ENCODE measurements at regions not wholly inside any gene's neighbourhood (a gene's known extent, or its start where the extent isn't known, plus 50 kb on each side); places are given as distances from the start of the nearest gene placed in this dataset.

DNA sequence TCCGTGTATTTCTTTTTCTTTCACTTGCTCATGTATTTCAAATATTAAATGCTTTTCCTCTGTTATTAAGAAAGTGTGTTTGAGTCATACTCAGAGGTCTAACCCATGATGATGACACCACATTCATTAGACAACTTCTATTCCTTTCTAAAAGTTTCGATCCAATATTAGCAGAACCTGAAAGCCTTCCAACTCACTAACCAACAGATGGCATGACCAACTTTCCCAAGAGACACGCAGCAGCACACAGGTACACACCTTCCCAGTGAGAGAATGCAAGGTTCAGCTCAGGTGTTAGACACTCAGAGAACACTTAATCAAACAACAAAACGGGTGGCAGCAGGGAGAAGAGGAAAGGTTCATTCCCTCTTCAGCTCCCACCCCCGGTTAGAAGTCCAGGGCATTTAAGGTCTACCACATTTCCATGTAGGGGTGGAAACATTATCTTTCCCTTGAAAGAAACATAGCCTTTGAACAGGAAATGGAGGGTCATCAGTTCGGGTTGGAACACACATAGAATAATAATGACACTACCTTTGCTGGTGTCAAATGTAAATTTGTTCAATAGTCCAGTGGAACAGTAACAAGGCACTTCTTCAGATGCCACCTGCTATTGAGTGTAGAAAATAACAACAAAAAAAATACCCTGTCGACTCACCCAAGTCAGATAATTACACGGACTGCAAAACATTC is 404.2 kb downstream of the COG6 start:
- in situ Hi-C loops (cut with HindIII; ENCODE audit: low sequenced_read_pairs) = no loop called here

DNA sequence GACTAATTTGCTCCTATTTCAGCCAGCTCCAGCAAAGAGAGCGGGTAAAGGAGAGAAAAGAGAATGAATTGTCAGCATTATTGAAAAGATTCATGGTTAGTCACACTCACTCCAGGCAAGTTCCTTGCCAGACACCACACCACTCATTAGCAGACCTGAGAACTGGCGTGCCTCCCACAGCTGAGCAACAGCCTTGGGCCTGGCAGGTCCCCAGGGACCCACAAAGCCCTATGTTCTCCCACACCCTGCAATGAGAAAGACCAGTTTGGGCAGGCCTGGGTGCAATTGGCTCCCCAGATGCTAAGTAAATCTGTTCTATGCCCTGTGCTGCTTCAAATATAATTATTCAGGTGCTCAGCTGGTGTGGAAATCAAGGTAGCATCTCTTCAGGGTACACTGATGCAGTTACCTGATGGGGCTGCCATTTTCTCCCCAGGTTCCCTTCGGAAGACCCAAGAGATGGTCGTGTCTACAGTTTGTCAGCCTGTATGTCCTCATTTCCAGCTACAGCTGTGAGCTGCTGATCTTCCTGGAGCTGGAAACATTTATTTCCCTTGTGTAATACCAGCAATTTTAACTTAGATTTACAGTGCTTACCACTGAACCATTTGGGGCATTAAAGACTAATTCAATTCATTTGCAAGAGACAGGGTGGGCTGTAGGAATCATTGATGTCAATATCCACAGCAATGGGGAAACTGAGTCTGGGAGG is 405.0 kb downstream of the COG6 start:
- DNase-seq (ENCODE audit: low spot score) = no peak
- in situ Hi-C loops (cut with HindIII; ENCODE audit: low sequenced_read_pairs) = no loop called here

More for the DNA sequence above, 404.2 kb downstream of the COG6 start:
- no peak for DNase-seq (ENCODE audit: low spot score)

DNA sequence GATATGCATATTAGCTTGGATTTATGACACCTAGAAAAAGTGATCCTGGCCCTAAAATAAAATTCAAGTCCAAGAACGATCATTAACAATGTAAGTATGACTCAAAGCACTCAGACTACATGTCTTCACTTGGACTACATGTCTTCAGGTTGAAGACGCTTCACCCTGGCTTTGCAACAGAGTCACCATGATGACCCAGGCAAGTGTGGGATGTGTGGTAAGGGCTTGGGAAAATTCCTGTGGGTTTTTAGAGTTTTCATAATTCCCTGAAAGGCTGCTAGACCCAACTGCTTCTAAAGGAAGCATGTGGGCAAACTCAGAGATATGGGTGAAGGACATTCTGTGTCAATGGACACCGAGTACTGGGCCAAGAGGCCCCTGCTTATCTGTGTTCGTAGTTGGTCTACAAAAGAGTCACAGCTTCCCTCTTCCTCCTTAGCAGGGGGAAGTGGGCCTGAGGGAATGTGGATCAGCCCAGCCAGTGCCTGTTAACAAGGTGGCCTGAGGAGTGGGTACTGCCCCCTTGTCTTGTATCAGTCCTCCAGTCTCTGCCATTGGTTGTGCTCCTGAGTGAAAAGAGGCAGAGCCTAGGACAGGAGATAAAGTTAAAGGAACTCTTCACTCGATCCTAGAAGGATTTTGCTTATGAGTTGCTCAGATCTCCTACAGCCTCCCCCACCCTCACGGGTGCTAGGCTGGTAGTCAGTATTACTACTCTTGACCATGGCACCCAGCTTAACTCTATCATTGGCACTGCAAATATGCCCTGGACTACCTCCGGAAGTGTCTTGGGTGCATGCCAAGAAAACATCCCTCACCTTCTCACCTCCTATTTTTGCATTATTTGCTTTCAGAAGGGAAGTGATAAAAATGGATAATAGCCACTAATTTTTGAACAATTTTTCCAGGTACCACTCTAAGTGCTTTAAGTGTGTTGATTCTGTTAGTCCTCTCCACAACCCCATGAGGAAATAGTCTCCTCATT is 406.3 kb downstream of the COG6 start:
- in situ Hi-C loops (cut with HindIII; ENCODE audit: low sequenced_read_pairs) = no loop called here
- DNase-seq (ENCODE audit: low spot score) = no peak

DNA sequence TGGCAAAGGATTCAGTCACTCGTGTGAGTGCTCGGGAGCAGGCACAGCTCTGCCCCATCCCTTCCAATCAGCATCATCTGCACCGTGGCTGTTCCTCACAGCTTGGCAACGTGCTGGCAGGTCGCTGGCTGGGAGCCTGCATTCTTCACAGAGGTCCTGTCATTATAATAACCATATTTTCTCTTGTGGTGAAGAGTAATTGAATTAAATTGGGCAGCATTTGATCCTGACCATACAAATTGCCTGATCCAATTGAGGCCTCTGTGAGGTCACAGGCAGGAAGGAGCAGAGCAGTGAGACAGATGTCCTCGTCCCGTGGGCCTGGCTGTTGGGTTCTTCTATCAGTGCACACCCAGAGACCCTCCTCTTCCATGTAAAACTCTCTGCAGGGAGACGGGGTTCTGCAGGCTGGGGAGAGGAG is 407.8 kb downstream of the COG6 start:
- in situ Hi-C loops (cut with HindIII; ENCODE audit: low sequenced_read_pairs) = no loop called here
- DNase-seq (ENCODE audit: low spot score) = peak; percentile 15

DNA sequence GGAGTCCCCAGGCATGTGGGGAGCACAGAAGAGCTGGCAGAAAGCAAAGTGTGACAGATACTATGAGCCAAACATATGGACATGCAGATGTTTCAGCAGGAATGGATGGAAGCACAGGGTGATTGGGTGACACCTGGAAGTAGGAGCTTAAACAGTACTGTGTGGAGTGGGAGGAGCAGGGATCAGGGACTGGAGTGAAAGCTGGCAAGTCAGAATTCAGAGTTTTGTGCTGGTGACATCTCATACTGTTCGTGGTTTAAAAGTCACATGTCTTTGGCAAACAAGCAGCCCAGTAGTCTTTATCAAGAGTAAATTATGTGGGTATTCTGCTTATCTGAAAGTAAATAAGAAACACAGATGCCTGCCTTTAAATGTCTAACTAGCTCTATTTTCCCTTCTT is 408.2 kb downstream of the COG6 start:
- no peak for DNase-seq (ENCODE audit: low spot score)
- in situ Hi-C loops (cut with HindIII; ENCODE audit: low sequenced_read_pairs) = no loop called here

DNA sequence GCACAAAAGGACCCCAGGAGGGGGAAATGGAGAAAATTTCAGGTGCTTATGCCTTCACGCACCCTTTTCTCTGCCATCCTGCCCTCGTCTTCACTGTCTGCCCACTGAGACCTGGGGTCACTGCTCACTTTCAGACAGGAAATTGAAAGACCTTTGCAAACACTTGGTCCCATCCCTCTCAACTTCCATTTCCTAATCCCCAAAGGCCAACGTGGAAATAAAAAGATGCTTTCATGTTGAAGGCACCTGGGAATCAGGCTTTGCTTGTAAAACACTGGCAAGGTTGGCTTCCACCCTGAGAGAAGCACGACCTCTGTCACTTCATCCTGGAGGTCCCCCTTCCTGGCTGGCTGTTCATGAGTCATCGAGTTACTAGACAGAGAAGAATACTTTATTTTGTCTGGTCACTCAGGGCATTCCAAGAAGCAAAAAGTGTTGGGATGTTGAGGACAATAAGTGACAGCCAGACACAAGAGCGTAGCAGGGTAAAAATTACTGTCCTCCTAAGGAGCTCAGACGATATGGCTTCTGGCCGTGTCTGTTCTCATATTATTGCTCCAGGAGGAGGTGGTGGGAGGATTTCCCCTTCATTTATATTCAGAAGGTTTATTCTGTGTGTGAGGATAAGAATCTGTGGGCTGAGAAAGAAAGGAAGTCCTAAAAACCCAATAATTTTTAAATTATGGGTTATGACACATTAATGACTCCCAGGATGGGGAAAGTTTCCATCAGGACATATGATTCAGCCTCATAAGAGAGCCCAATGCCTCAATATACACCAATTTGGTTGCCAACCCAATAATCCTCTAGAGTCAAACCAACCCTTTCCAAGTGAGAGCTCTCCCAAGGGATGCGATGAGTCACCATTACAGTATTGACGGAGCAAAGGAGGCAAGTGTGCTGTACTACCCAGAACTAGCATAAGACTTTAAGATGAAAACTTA is 409.0 kb downstream of the COG6 start:
- DNase-seq (ENCODE audit: low spot score) = no peak
- in situ Hi-C loops (cut with HindIII; ENCODE audit: low sequenced_read_pairs) = no loop called here

DNA sequence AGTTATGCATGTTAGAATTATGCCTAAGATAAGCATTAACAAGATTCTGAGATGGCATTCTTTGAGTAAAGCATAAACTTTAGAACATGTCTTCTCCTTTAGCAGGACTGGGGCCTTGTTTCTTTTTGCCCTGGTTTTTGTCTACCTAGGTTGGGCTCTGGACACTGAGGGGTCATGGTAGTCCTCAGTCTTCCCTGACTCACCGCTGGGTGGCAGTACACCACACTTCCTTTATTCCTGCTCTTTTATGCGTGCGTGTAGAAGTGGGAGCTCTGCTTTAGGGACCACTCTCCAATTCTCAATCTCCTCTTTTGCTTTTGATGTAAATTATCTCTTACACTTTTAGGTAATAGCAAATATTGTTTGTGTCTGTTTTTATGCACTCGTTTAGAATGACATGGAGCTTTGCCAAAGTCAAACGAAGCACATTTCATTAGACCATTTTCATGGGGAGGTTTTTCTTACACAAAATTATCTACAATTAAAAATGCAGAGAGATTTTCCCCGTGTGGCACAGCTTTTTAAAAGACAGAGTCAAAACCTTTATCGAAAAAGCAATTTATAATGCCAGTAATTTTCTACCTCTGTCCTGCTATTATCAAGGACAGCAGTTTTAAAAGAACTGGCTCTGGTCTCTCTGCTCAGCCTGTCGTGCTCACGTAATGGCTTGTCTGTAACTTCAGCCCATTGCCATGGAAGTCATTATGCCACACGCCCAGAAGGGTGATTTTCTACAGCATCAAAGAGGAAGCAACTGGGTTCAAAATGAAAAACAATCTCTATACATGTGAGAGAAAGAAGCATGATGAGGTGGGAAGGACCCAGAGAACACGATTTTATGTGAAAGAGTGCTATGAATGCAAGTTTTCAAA is 413.9 kb downstream of the COG6 start:
- DNase-seq (ENCODE audit: low spot score) = peak; percentile 45
- in situ Hi-C loops (cut with HindIII; ENCODE audit: low sequenced_read_pairs) = no loop called here

DNA sequence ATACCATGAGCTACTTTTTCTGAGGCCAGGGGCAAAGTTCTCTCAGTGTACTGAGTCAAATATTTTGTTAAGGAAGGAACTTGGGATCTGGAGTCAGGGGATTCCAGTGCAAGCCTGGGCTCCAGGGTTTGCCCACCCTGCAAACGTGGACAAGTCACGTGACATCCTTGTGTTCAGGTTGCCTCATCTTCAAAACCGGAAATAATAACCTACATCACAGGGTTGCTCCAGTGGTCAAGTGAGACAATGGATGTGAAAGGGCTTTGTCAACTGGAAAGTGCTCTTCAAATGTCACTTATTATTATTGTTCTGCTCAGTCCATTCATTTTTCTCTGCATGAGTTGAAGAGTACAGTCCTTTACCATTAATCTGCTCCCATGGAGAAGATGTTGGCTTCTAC is 414.9 kb downstream of the COG6 start:
- no peak for DNase-seq (ENCODE audit: low spot score)
- in situ Hi-C loops (cut with HindIII; ENCODE audit: low sequenced_read_pairs) = no loop called here

DNA sequence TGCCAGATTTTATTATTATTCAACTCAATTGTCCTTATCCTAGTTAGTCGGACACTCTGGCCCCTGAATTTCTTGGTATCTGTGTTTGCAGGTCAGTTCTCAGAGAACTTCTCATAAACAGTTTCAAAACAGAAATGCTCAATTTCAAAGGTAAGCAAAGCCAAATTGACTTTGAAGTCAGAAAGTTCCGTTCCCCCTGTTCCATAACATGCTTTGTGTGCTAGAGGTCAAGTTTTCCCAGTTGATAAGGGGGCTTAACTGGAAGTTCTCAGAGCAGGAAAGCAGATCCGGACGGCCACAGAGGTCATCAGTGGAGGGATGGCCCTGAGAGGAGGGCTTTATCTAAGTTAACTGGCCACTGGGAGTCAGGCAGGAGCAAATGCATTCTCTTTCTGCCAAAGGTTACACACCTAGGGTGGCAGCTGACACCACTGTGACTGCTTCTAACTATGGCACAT is 417.2 kb downstream of the COG6 start:
- in situ Hi-C loops (cut with HindIII; ENCODE audit: low sequenced_read_pairs) = no loop called here
- DNase-seq (ENCODE audit: low spot score) = no peak

DNA sequence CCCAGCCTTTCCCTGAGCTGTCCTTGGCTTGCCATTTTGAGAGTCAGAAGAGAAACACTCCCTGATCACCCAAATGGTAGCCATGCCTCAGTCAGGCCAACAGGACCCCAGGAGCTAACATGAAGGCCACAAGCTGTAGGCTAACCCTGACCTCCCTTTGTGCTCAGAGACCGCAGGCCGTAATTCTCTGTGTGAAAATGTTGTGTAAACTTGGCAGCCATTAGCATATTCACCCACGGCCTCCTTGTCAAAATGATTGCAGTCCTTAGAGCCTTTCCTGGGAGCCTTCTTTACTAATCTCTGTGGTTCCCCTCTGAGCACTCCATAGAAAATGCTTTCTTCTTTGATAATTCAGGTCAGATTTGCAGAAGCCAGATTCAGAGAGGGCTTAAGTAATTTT is 418.9 kb downstream of the COG6 start:
- no peak for DNase-seq (ENCODE audit: low spot score)
- in situ Hi-C loops (cut with HindIII; ENCODE audit: low sequenced_read_pairs) = no loop called here

DNA sequence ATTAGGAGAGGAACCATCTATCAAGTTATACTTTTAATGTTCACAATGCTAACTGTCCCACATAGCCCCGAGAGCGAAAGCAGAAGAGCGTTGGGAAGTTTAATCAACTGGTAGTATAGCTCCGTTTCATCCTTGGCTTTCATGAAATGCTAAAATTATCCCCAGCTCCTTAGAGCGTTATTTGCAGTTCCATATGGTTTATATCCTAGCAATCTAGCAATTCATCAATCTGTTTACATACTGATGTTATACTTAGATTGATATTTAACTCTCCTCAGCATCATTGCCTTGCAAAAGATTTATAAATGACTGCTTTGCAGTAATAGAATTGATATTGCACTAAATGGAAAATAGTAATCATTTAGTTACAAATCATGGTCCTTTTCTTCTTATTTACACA is 419.8 kb downstream of the COG6 start:
- in situ Hi-C loops (cut with HindIII; ENCODE audit: low sequenced_read_pairs) = no loop called here

DNA sequence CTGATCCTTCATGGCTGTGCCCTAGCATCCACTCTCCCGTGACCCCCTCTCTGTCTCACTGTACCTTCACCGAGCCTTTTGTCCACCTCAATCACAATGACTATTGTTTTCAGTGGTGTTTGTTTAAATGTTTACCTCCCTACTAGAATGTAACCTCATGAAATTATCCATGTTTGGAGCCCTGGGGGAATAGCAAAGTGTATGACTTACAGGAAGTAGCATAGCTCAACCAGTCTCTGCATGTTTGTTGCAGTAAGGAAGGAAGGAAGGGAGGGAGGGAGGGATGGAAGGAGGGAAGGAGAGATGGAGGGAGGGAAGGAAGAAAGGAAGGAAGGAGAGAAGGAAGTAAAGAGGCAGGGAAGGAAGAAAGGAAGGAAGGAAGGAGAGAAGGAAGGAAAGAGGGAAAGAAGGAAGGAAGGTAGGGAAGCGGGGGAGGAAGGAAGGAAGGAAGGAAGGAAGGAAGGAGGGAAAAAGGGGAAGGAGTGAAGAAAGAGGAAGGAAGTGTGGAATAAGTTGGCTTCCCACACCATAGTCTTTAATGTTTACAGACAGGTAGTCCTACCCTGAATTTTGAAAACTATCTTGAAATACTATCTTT is 421.4 kb downstream of the COG6 start:
- no peak for DNase-seq (ENCODE audit: low spot score)
- in situ Hi-C loops (cut with HindIII; ENCODE audit: low sequenced_read_pairs) = no loop called here

More for the DNA sequence above, 419.8 kb downstream of the COG6 start:
- no peak for DNase-seq (ENCODE audit: low spot score)

DNA sequence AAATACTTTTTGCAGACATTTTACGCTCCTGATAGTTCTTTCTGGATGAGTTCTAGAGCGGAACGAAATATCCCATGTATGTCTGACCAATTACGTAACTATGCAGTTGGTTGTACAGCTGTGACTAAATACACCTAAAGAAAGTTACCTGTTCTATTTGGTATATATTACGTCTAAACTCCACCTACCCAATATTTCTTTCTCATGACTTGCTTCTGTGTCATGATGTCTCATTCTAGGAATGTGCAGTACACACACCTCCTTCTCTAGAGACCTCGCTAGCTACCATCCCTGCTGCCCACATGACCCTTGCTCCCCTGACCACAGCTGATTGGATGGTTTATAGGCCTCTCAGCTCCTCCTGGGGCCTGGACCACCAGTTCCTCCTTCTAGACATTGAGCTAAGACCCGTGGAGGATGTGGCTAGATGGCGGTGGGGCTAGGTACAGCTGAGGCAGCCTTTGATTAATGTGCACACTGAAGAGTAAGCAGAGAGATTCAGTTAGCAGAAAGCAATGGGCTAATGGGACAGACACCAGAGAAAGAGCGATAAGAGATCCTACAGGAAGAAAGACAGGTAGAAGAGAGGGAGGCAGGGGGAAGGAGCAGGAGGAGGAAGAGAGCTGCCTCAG is 422.1 kb downstream of the COG6 start:
- in situ Hi-C loops (cut with HindIII; ENCODE audit: low sequenced_read_pairs) = no loop called here

DNA sequence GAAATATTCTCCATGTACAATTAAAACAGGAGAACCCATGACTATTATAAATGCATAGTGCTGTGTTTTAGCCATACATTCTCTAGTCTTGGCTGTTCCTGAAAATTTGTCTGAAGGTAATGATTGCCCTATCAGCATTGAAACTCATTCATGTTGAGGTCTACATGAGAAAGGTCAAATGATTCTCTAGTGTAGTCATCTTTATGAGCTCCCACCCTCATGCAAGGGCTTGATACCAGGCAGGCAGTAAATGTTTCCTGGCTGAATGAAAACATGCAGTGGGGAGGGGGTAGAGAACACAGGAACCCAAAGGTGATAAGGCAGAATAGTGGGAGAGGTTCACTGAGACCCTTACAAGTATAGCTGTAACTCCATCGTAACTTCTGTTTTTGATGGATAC is 424.3 kb downstream of the COG6 start:
- in situ Hi-C loops (cut with HindIII; ENCODE audit: low sequenced_read_pairs) = no loop called here
- DNase-seq (ENCODE audit: low spot score) = no peak

More for the DNA sequence above, 422.1 kb downstream of the COG6 start:
- DNase-seq (ENCODE audit: low spot score) = no peak

DNA sequence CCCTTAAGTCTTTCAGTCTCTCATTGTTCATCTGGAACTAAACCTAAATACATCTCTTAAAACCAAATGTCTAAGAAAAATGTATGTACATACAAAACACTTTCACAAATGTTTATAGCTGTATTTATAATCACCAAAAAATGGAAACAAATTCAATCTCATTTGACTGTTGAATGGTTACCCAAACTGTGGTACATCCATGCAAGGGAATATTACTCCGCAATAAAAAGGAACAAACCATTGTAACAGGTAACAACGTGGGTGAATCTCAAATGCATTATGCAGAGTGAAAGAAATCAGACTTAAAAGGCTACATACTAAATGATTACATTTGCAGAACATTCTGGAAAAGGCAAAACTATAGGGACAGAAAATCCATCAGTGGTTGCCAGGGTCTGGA is 425.2 kb downstream of the COG6 start:
- in situ Hi-C loops (cut with HindIII; ENCODE audit: low sequenced_read_pairs) = no loop called here
- no peak for DNase-seq (ENCODE audit: low spot score)

DNA sequence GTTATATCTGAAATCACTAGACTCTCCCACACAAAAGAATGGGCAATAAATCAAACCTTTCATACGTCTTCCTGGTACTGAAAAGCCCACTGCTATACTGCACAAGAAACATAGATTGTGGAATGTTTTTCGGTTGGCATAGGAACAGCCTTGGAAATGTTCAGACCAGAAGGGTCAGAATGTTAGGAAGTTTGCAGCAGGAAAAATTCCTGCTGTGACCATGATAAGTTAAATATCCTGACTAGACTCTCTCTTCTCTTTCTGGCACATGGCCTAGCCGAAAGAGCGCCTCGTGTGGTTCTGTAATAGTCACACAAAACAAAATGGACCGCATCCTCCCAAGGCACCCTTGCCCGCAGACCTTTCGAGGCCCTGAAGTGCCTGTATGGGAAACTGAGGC is 427.2 kb downstream of the COG6 start:
- in situ Hi-C loops (cut with HindIII; ENCODE audit: low sequenced_read_pairs) = no loop called here
- DNase-seq (ENCODE audit: low spot score) = no peak

DNA sequence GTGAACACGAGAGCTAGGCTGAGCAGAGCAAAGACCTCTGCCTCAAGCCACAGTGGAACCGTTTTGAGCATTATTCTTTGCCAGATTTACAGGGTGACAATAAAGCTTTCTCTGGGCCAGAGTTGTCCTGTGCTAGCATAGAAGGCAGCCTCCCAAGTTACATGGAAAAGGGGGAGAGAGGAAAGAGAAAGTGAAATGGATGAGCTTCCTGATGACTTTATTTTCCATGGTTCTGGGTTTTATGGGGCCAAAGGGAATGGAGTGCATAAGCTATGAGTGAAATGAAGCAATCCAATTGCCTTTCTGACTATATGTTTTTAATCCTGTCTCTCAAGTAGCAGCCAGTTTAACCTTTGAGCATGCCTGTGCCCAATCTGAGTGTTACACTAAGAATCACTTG is 428.4 kb downstream of the COG6 start:
- in situ Hi-C loops (cut with HindIII; ENCODE audit: low sequenced_read_pairs) = no loop called here
- no peak for DNase-seq (ENCODE audit: low spot score)
